WI38 (cell line): ENCODE measurements at regions not wholly inside any gene's neighbourhood (a gene's known extent, or its start where the extent isn't known, plus 50 kb on each side); places are given as distances from the start of the nearest gene placed in this dataset.

ENCODE experiments used
- H3K4me3 ChIP-seq: 2 replicates; pipeline ENCODE4 v1.5.1; 2011; ENCODE audit warnings: low read depth, mild to moderate bottlenecking, control low read depth, low read length
- CTCF ChIP-seq: IDR thresholded peaks from 2 replicates; pipeline ENCODE4 v1.5.1; 2012; ENCODE audit warnings: low read depth, mild to moderate bottlenecking, control low read depth, low read length

- no peak overlapping the region for H3K4me3 ChIP-seq
- no peak for TF ChIP-seq CTCF
Observed at GRCh38 chr9:1617419-1617818, 397.7 kb upstream of the SMARCA2 start.

- no peak overlapping the region for H3K4me3 ChIP-seq
- no peak for TF ChIP-seq CTCF
Observed at GRCh38 chr9:1619915-1620710, 395.0 kb upstream of the SMARCA2 start.

- H3K4me3 ChIP-seq = no peak overlapping the region
- no peak for TF ChIP-seq CTCF
Observed at GRCh38 chr9:1637401-1637800, 377.7 kb upstream of the SMARCA2 start.

GRCh38 chr9:1639166-1639565 is 376.0 kb upstream of the SMARCA2 start:
- no peak for TF ChIP-seq CTCF
- H3K4me3 ChIP-seq = no peak overlapping the region

GRCh38 chr9:1647776-1648175 is 367.4 kb upstream of the SMARCA2 start:
- no peak for TF ChIP-seq CTCF
- no peak overlapping the region for H3K4me3 ChIP-seq

GRCh38 chr9:1653282-1653681 is 361.9 kb upstream of the SMARCA2 start:
- no peak for TF ChIP-seq CTCF
- no peak overlapping the region for H3K4me3 ChIP-seq

- TF ChIP-seq CTCF = no peak
- no peak overlapping the region for H3K4me3 ChIP-seq
Observed at GRCh38 chr9:1658661-1659362, 356.3 kb upstream of the SMARCA2 start.
